ENCODE measurements at regions not wholly inside any gene's neighbourhood (a gene's known extent, or its start where the extent isn't known, plus 50 kb on each side); places are given as distances from the start of the nearest gene placed in this dataset.

DNA sequence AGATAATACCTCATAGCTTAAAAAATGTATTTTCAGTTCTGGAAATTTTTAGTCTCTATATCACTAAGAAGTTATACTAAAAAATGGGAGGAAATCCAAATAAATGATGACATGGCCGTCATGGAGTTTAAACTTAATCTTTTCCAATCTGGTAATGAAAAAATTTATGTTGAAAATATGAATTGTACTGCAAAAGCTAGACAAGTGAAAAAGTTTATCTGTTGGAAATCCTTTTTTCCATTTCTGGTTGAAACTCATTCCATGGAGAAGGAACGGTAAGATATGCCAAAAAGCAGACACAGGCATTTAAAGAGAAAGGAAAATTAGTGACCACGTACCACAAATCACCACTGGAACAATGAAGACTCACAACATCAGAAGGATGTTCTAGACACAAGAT is 314.2 kb upstream of the PRICKLE1 start:
- TF ChIP-seq, protein P1, sequence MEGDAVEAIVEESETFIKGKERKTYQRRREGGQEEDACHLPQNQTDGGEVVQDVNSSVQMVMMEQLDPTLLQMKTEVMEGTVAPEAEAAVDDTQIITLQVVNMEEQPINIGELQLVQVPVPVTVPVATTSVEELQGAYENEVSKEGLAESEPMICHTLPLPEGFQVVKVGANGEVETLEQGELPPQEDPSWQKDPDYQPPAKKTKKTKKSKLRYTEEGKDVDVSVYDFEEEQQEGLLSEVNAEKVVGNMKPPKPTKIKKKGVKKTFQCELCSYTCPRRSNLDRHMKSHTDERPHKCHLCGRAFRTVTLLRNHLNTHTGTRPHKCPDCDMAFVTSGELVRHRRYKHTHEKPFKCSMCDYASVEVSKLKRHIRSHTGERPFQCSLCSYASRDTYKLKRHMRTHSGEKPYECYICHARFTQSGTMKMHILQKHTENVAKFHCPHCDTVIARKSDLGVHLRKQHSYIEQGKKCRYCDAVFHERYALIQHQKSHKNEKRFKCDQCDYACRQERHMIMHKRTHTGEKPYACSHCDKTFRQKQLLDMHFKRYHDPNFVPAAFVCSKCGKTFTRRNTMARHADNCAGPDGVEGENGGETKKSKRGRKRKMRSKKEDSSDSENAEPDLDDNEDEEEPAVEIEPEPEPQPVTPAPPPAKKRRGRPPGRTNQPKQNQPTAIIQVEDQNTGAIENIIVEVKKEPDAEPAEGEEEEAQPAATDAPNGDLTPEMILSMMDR (IDR thresholded peaks at IDR 0.05) = no peak
- TF ChIP-seq ELF4 (CRISPR knock-in tag; IDR thresholded peaks at IDR 0.05; ENCODE audit: low read depth) (no peak), NR3C1 (CRISPR knock-in tag; conservative IDR thresholded peaks at IDR 0.05; ENCODE audit: low read depth) (no peak), SMAD4 (CRISPR knock-in tag; IDR thresholded peaks at IDR 0.05) (no peak), ZNF317 (CRISPR knock-in tag; IDR thresholded peaks at IDR 0.05; ENCODE audit: borderline replicate concordance, low read depth) (no peak), ESRRA (CRISPR knock-in tag; IDR thresholded peaks at IDR 0.05; ENCODE audit: borderline replicate concordance) (no peak), ATF6 (CRISPR knock-in tag; IDR thresholded peaks at IDR 0.05) (no peak), CREM (CRISPR knock-in tag; IDR thresholded peaks at IDR 0.05) (no peak), NFE2L1 (CRISPR knock-in tag; IDR thresholded peaks at IDR 0.05) (no peak), USF2 (CRISPR knock-in tag; IDR thresholded peaks at IDR 0.05) (no peak), SMAD3 (CRISPR knock-in tag; IDR thresholded peaks at IDR 0.05; ENCODE audit: borderline replicate concordance) (no peak), TEAD4 (CRISPR knock-in tag; IDR thresholded peaks at IDR 0.05) (no peak)
- TF ChIP-seq, protein P2, sequence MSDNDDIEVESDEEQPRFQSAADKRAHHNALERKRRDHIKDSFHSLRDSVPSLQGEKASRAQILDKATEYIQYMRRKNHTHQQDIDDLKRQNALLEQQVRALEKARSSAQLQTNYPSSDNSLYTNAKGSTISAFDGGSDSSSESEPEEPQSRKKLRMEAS (CRISPR knock-in tag; IDR thresholded peaks at IDR 0.05) = no peak

Measured in WTC11 (cell line).